Right lung (tissue), 2 donors: ENCODE measurements at regions not wholly inside any gene's neighbourhood (a gene's known extent, or its start where the extent isn't known, plus 50 kb on each side); places are given as distances from the start of the nearest gene placed in this dataset.

Source experiments
- DNase-seq, 2 donors: peaks; one replicate each; pipeline ENCODE4 v3.0.0-alpha.2; 2013

DNA sequence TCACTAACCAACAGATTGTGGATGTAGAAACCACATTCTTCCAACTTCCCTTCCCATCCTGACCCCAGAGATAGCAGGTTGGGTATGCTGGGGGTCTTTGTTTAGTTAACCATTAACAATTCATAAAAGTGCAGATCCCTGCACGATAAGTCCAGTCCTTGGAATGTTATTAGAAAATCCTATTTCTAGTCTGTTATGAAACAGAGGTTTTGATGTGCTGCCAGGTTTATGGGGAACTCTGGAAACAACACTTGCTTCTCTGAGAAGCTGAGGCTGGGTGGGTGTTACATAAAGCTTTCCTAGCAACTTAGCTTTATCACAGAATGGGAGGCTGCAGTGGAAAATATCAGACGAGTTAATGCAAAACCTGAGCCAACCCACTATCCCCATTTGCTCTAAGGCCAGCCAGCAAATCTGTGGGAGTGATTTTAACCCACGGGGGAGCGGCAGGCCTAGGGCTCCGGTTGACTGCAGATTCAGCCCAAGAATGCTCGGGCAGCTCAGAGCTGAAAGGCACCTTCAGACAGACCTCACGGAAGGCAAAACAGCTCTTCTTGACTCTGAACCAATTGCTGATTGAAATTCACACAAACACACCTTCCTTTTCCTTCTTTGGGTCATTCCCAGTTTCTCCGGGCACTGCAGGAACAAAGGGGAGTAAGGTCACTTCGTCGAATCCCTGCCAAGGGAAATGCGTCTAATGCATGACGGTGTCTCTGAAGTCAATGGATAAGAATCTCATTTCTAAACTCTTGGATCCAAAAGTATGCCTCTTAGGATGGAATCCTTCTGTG lies 111.7 kb upstream of the IRF2BP2 start:
- DNase-seq: peak; percentile 88 to 92

- DNase-seq: no peak
Observed at GRCh38 chr1:234720709-234721441, 110.9 kb upstream of the IRF2BP2 start.

DNA sequence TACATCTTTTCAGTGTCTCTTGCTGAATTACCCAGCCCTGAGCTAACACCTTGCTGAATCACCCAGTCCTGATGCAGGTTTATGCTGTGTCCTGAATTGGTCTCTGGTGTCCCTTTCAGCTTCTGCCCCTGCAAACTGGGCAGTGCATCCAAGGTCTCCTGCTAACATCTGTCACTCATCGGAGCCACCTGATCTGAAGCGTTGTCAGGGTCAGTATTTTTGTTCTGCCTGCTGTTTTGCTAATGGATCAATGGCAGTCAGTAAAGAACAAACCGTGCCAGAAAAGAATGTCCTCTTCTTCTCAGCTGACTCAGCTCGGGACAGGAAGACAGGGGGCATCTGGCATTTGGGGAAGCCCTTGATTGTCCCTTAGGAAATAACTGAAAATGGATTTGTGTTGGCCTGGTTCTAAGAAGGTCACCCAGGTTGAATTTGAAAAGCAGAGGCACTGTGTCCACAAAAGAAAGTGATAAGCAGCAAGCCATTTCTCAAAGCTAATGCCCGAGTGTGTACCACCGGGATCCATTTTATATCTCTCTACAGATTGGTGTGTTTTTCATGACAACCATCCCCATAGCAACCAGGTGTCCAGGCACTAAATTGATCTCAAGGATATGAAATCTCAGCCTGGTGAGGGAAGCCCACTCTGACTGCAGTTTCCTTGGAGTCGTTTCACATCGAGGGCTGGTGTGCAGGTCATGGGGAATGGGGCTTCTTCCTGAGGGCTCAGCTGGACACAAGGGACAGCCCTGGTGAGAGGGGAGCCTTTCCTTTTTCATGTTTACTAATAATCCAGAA lies 109.7 kb upstream of the IRF2BP2 start:
- DNase-seq: no peak

DNA sequence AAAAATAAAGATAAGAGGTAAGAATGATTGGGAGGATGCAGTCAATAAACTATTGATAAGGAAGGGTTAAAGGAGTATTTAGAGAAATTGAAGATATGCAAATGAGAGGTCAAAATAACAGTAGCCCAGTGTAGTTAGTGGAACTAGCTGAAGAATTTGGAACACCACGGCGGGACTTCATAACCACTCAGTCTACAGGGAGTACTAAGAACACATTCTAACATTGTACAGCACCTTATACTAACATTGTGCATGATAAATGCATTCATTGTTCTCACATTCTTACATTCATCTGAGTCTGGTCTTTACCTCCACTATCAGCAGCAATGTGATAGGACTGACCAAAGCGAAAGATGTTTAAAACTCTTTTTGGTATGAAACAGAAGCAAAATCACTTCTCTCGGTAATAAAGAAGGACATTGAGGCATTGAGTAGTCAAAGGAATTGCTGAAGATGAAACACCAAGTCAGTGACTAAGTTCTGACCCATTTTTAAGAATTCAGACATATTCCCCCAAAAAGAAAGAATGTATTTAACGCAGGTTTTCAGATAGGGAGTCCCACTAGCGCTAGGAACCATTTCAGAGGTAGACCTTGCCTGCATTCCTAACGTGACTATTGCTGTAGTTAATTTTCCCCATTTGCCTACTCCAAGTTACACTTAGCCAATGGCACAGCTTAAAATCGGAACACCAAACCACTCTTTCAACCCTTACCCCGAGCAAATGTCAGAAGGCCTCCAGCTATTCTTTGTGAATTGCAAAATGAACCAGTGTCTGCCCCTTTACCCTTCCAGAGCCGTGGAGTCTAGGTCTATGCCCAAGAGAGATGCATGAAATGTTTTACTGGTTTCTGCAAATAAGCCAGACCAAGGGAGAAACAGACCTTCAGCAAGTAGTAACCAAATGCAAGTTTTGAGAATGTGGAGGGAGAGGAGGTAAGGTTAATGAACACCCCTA lies 108.8 kb upstream of the IRF2BP2 start:
- DNase-seq: no peak

- DNase-seq: no peak
Observed at GRCh38 chr1:234716908-234717375, 107.0 kb upstream of the IRF2BP2 start.

GRCh38 chr1:234715252-234716014 lies 105.5 kb upstream of the IRF2BP2 start:
- DNase-seq: no peak

- no peak for DNase-seq
Observed at GRCh38 chr1:234713859-234714258, 103.9 kb upstream of the IRF2BP2 start.

DNA sequence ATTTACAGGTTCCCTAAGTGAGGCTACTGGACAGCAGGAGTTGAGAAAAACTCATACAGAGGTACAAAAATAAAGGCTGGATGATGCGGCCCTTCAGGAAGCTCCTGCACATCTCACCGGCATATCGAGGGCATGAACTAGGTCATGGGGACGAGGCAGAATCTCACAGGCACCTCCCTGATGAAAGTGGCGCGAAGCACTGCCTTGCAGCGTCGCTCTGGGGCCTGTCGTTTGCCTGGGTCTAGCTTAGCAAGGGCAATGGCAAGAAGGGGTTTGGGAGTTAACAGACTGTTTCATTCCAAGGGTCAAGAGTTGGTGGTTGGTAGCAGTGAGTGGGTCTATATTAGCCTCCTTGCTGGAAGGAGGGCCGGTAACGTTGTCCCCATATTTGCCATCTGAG lies 103.5 kb upstream of the IRF2BP2 start:
- no peak for DNase-seq

- no peak for DNase-seq
Observed at GRCh38 chr1:234712891-234713305, 102.9 kb upstream of the IRF2BP2 start.

- DNase-seq: no peak
Observed at GRCh38 chr1:234710936-234711724, 101.2 kb upstream of the IRF2BP2 start.

- DNase-seq: no peak
Observed at GRCh38 chr1:234710381-234710780, 100.4 kb upstream of the IRF2BP2 start.

- DNase-seq: no peak
Observed at GRCh38 chr1:234709473-234710228, 99.7 kb upstream of the IRF2BP2 start.

DNA sequence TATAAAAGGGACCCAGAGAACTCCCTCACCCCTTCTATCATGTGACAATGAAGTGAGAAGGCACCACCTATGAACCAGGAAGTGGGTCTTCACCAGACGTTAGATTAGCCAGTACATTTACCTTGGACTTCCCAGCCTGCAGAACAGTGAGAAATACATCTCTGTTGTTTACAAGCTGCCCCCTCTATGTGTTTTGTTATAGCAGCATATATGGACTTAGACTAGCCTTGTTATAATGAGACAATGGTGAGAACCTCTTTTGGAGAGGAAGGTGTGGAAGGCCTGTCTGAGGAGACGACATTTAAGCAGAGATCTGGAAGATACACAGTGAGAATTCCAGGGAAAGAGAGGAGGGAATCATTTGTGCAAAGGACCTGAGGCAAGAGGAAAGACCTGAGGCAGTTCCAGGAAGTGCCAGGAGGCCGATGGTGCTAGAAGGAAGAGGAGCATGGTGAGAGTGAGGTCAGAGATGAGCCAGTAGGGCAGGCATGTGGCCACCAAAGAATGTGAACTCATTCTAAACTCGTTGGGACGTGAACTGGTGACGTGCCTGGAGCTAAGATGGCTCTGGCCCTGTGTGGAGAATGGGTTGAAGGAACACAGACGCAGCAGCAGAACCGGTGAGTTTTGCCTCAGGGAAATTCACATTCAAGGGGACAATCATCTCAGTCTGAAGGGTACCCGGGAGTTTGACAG lies 98.9 kb upstream of the IRF2BP2 start:
- DNase-seq: no peak

DNA sequence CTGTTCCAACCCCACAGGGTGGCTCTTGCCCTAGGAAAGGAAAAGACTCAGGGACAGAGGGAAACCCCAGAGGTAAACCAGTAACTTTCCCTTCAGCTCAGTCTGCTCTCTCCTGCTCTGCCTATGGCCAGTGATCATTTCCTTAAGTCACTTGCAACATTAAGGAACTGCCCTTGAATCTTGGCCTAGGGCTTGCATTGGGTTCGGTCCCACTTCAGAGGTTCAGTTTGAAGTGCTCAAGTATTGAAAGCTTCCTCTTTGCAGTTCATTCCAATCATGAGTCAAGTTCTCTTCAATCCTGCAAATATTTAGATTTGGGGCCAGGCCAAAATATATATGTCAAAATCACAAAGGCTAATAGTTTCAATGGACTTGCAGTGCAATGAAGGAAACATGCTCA lies 97.7 kb upstream of the IRF2BP2 start:
- no peak for DNase-seq

DNA sequence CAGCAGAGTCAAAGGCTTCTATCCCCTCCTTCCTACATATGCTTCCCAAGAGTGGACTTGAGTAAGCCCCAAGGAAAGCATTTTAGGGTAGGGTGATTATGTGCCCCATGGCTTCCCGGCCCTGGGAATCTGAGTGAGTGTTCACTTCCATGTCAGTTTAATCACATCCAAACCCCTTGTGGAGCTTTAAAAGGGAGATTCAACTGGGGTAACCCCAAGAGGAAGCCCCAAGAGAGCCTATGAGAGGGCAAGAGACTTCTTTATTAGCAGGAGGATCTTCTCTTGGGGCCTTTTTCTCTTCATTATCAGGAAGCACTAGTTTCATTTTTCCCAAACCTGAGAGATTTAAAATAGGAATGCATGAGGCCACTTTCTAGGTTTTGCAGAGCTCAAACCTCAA lies 97.0 kb upstream of the IRF2BP2 start:
- no peak for DNase-seq

DNA sequence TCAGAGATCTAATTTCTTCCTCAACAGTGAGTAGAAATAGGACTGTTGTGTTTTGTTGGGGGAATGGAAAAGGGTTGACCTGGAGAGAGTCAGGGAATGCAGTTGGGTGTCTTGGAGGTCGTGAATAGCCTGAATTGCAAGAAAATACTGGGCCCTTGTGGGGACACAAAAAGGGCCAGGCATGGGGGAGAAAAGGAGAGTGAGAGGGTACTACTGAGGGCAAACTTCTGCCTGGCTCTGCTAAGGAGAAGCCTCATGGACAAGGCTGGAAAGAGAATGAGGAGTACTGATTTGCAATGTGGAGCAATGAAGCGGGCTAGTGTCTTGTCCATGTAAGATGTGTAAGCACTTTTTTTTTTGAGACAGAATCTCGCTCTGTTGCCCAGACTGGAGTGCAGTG lies 96.2 kb upstream of the IRF2BP2 start:
- DNase-seq: no peak

DNA sequence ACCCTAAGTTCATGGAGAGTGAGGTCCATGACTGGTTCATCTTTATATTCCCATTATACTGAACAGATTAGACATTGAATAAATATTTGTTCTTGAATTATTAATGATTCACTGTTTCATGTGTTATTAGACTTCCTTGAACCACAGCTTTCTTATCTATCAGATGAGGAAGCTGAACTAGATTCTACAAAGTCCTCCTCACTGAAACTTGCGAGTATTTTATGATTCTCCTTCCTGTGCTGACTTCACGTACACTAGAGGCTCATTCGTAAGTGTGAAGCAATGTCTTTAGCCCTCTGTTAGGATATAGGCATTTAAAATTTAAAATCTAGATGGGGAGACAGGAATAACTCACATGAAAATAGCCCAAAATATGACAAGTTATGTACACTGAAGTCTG lies 95.6 kb upstream of the IRF2BP2 start:
- no peak for DNase-seq
